Middle frontal gyrus (tissue), 1 donor: ENCODE measurements at regions not wholly inside any gene's neighbourhood (a gene's known extent, or its start where the extent isn't known, plus 50 kb on each side); places are given as distances from the start of the nearest gene placed in this dataset.
A peak's percentile ranks its signal among the peaks of the same experiment; 100 is the strongest.
"Not testable (repeated sequence)": the region's sequence is repeated elsewhere in the genome, so short reads cannot be mapped to it uniquely, and the experiment has no call there.

ENCODE experiments used
- DNase-seq: peaks from one replicate; pipeline ENCODE4 v3.0.0-alpha.2; 2015; ENCODE audit warnings: low spot score; ENCODE audit errors: extremely low spot score

- DNase-seq, result peak; percentile 36
Measured at GRCh38 chr3:177451864-177452830, 254.9 kb upstream of the TBL1XR1 start.

GRCh38 chr3:177452831-177453450 is 255.7 kb upstream of the TBL1XR1 start:
- DNase-seq, result no peak

GRCh38 chr3:177453451-177453844 is 256.2 kb upstream of the TBL1XR1 start:
- DNase-seq, result no peak

- DNase-seq, result not testable (repeated sequence)
Measured at GRCh38 chr3:177457204-177457603, 259.9 kb upstream of the TBL1XR1 start.

- DNase-seq, result no peak
Measured at GRCh38 chr3:177459401-177459800, 262.1 kb upstream of the TBL1XR1 start.

- no peak for DNase-seq
Measured at GRCh38 chr3:177460047-177460446, 262.8 kb upstream of the TBL1XR1 start.

GRCh38 chr3:177461765-177462164 is 264.5 kb upstream of the TBL1XR1 start:
- no peak for DNase-seq

- DNase-seq, result not testable (repeated sequence)
Measured at GRCh38 chr3:177463341-177463740, 266.1 kb upstream of the TBL1XR1 start.

GRCh38 chr3:177463863-177464262 is 266.6 kb upstream of the TBL1XR1 start:
- no peak for DNase-seq

- no peak for DNase-seq
Measured at GRCh38 chr3:177464392-177465256, 267.3 kb upstream of the TBL1XR1 start.

- DNase-seq, result no peak
Measured at GRCh38 chr3:177465257-177465642, 268.0 kb upstream of the TBL1XR1 start.

GRCh38 chr3:177466074-177466473 is 268.8 kb upstream of the TBL1XR1 start:
- no peak for DNase-seq

- not testable (repeated sequence) for DNase-seq
Measured at GRCh38 chr3:177466622-177467021, 269.3 kb upstream of the TBL1XR1 start.

GRCh38 chr3:177467247-177467985 is 270.1 kb upstream of the TBL1XR1 start:
- no peak for DNase-seq

- no peak for DNase-seq
Measured at GRCh38 chr3:177468331-177468730, 271.0 kb upstream of the TBL1XR1 start.

- DNase-seq, result no peak
Measured at GRCh38 chr3:177468816-177469215, 271.5 kb upstream of the TBL1XR1 start.

- DNase-seq, result no peak
Measured at GRCh38 chr3:177469216-177469615, 271.9 kb upstream of the TBL1XR1 start.

GRCh38 chr3:177470197-177470941 is 273.1 kb upstream of the TBL1XR1 start:
- DNase-seq, result no peak

GRCh38 chr3:177471733-177472480 is 274.6 kb upstream of the TBL1XR1 start:
- no peak for DNase-seq
